SK-N-SH treated with all-trans-retinoic acid at 6 μM for 48 hours (cell line): ENCODE measurements at regions not wholly inside any gene's neighbourhood (a gene's known extent, or its start where the extent isn't known, plus 50 kb on each side); places are given as distances from the start of the nearest gene placed in this dataset.

ENCODE experiments used
- ATAC-seq: fragments of 200-7000 bp; cut with Tn5 transposase; 3 replicates; pipeline ENCODE4 v1.9.1; 2020; ENCODE audit warnings: mild to moderate bottlenecking, moderate library complexity
- ARNTL ChIP-seq: fragments of 450-650 bp; formaldehyde crosslinking; IDR thresholded peaks from 2 replicates; pipeline ENCODE4 v1.5.0; 2020; ENCODE audit warnings: low read depth, mild to moderate bottlenecking, moderate library complexity, borderline replicate concordance
- BACH2 ChIP-seq: fragments of 250-450 bp; sonication (Bioruptor Pico); IDR thresholded peaks from 2 replicates; pipeline ENCODE4 v1.9.0; 2021; ENCODE audit warnings: mild to moderate bottlenecking, borderline replicate concordance
- ESRRG ChIP-seq: fragments of 250-450 bp; sonication (Bioruptor Pico); IDR thresholded peaks from 2 replicates; pipeline ENCODE4 v1.6.1; 2021; ENCODE audit warnings: mild to moderate bottlenecking
- GLIS3 ChIP-seq: fragments of 250-450 bp; sonication (Bioruptor Pico); IDR thresholded peaks from 2 replicates; pipeline ENCODE4 v1.5.0; 2020; ENCODE audit warnings: mild to moderate bottlenecking, moderate library complexity
- ISL1 ChIP-seq: fragments of 250-450 bp; sonication (Bioruptor Pico); IDR thresholded peaks from 2 replicates; pipeline ENCODE4 v2.1.2; 2022; ENCODE audit warnings: mild to moderate bottlenecking, moderate library complexity
- OSR1 ChIP-seq: fragments of 250-450 bp; sonication (Bioruptor Pico); IDR thresholded peaks from 2 replicates; pipeline ENCODE4 v1.8.0; 2022; ENCODE audit warnings: moderate library complexity, mild to moderate bottlenecking, inconsistent platforms
- PATZ1 ChIP-seq: fragments of 250-450 bp; sonication (Bioruptor Pico); IDR thresholded peaks from 2 replicates; pipeline ENCODE4 v1.8.0; 2020; ENCODE audit warnings: mild to moderate bottlenecking, moderate library complexity, borderline replicate concordance
- POU6F1 ChIP-seq: fragments of 250-450 bp; sonication (Bioruptor Pico); IDR thresholded peaks from 2 replicates; pipeline ENCODE4 v1.8.0; 2021; ENCODE audit warnings: low read depth, mild to moderate bottlenecking, moderate library complexity, borderline replicate concordance
- PPARA ChIP-seq: fragments of 250-450 bp; sonication (Bioruptor Pico); IDR thresholded peaks from 2 replicates; pipeline ENCODE4 v1.5.0; 2020; ENCODE audit warnings: mild to moderate bottlenecking, borderline replicate concordance
- RARB ChIP-seq: fragments of 250-450 bp; sonication (Bioruptor Pico); IDR thresholded peaks from 2 replicates; pipeline ENCODE4 v1.8.0; 2021; ENCODE audit warnings: mild to moderate bottlenecking, moderate library complexity
- SNAI2 ChIP-seq: fragments of 250-450 bp; sonication (Bioruptor Pico); IDR thresholded peaks from 2 replicates; pipeline ENCODE4 v1.5.0; 2020; ENCODE audit warnings: mild to moderate bottlenecking, moderate library complexity
- TOX ChIP-seq: fragments of 250-450 bp; sonication (Bioruptor Pico); IDR thresholded peaks from 2 replicates; pipeline ENCODE4 v1.8.0; 2021; ENCODE audit warnings: mild to moderate bottlenecking, moderate library complexity, borderline replicate concordance
- TSHZ2 ChIP-seq: fragments of 250-450 bp; sonication (Bioruptor Pico); IDR thresholded peaks from 2 replicates; pipeline ENCODE4 v1.5.0; 2020; ENCODE audit warnings: mild to moderate bottlenecking, moderate library complexity
- ZC3H10 ChIP-seq: fragments of 250-450 bp; sonication (Bioruptor Pico); IDR thresholded peaks from 2 replicates; pipeline ENCODE4 v1.5.1; 2021; ENCODE audit warnings: mild to moderate bottlenecking, moderate library complexity
- ZFP30 ChIP-seq: fragments of 450-650 bp; formaldehyde crosslinking; IDR thresholded peaks from 2 replicates; pipeline ENCODE4 v1.5.0; 2022; ENCODE audit warnings: mild to moderate bottlenecking, moderate library complexity
- ZNF565 ChIP-seq: fragments of 450-650 bp; formaldehyde crosslinking; conservative IDR thresholded peaks from 2 replicates; pipeline ENCODE4 v1.5.0; 2020; ENCODE audit warnings: low read depth, mild to moderate bottlenecking, moderate library complexity
- ZNF70 ChIP-seq: fragments of 450-650 bp; formaldehyde crosslinking; IDR thresholded peaks from 2 replicates; pipeline ENCODE4 v1.5.0; 2020; ENCODE audit warnings: mild to moderate bottlenecking, moderate library complexity
- ZNF8 ChIP-seq: fragments of 450-650 bp; formaldehyde crosslinking; IDR thresholded peaks from 2 replicates; pipeline ENCODE4 v1.5.0; 2020; ENCODE audit warnings: mild to moderate bottlenecking, moderate library complexity
- TF ChIP-seq, protein P1 (sequence below): fragments of 250-450 bp; sonication (Bioruptor Pico); IDR thresholded peaks from 2 replicates; pipeline ENCODE4 v1.5.1; 2020; ENCODE audit warnings: low read depth, mild to moderate bottlenecking, moderate library complexity
- TF ChIP-seq, protein P2 (sequence below): fragments of 250-450 bp; sonication (Bioruptor Pico); IDR thresholded peaks from 2 replicates; pipeline ENCODE4 v1.5.1; 2021; ENCODE audit warnings: mild to moderate bottlenecking, moderate library complexity

- no peak for ATAC-seq
- TF ChIP-seq ZC3H10 (no peak), GLIS3 (no peak)
- TF ChIP-seq, protein P1, sequence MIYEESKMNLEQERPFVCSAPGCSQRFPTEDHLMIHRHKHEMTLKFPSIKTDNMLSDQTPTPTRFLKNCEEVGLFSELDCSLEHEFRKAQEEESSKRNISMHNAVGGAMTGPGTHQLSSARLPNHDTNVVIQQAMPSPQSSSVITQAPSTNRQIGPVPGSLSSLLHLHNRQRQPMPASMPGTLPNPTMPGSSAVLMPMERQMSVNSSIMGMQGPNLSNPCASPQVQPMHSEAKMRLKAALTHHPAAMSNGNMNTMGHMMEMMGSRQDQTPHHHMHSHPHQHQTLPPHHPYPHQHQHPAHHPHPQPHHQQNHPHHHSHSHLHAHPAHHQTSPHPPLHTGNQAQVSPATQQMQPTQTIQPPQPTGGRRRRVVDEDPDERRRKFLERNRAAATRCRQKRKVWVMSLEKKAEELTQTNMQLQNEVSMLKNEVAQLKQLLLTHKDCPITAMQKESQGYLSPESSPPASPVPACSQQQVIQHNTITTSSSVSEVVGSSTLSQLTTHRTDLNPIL (CRISPR knock-in tag), result no peak
Observed at GRCh38 chr5:87936667-87937066, 332.0 kb downstream of the TMEM161B start.

- ATAC-seq, result no peak
- TF ChIP-seq GLIS3, result no peak
- TF ChIP-seq TOX (CRISPR knock-in tag), result no peak
- TF ChIP-seq POU6F1, result no peak
- no peak for TF ChIP-seq ZNF70 (CRISPR knock-in tag)
- TF ChIP-seq ZFP30 (CRISPR knock-in tag), result no peak
Observed at GRCh38 chr5:87924436-87924835, 344.2 kb downstream of the TMEM161B start.

DNA sequence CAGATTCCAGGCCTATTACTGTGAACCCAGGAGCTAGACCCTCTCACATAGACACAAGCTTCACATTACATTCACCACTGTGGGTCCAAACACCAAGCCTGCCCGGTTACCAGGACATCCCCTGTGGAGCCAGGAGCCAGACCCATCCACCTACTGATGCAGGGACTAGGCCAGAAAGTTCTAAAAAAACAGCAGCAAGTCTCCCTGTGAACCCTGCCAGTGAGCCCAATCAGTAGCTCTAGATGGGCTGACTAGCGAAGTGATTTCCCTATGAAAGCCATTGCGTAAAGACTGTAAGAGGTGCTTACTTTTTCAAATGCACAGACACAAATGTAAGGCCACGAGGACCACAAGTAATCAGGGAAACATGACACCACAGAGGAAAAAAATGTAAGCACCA lies 352.3 kb downstream of the TMEM161B start:
- no peak for ATAC-seq
- TF ChIP-seq OSR1 (CRISPR knock-in tag) (no peak), ESRRG (no peak), TOX (CRISPR knock-in tag) (no peak), RARB (no peak), ZC3H10 (no peak)
- TF ChIP-seq, all 23 proteins: peak for 0

GRCh38 chr5:87912419-87912818 lies 356.2 kb downstream of the TMEM161B start:
- TF ChIP-seq, protein P2, sequence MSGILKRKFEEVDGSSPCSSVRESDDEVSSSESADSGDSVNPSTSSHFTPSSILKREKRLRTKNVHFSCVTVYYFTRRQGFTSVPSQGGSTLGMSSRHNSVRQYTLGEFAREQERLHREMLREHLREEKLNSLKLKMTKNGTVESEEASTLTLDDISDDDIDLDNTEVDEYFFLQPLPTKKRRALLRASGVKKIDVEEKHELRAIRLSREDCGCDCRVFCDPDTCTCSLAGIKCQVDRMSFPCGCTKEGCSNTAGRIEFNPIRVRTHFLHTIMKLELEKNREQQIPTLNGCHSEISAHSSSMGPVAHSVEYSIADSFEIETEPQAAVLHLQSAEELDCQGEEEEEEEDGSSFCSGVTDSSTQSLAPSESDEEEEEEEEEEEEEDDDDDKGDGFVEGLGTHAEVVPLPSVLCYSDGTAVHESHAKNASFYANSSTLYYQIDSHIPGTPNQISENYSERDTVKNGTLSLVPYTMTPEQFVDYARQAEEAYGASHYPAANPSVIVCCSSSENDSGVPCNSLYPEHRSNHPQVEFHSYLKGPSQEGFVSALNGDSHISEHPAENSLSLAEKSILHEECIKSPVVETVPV (CRISPR knock-in tag), result no peak
- TF ChIP-seq ZC3H10, result no peak
- TF ChIP-seq PPARA (CRISPR knock-in tag), result no peak
- no peak for TF ChIP-seq OSR1 (CRISPR knock-in tag)
- TF ChIP-seq, protein P1 (CRISPR knock-in tag), result no peak
- no peak for TF ChIP-seq ZNF8
- TF ChIP-seq TOX (CRISPR knock-in tag), result no peak
- no peak for TF ChIP-seq PATZ1
- TF ChIP-seq ZNF565 (CRISPR knock-in tag), result no peak
- TF ChIP-seq, all 23 proteins: peak for 0
- no peak for ATAC-seq

GRCh38 chr5:87909382-87909781 lies 359.3 kb downstream of the TMEM161B start:
- no peak for ATAC-seq

More at GRCh38 chr5:87909382-87909781, 359.3 kb downstream of the TMEM161B start:
- TF ChIP-seq ZNF8 (no peak), BACH2 (no peak), ARNTL (CRISPR knock-in tag) (no peak), SNAI2 (no peak), ISL1 (CRISPR knock-in tag) (no peak), ZFP30 (CRISPR knock-in tag) (no peak), TSHZ2 (CRISPR knock-in tag) (no peak), ZNF565 (CRISPR knock-in tag) (no peak), ZNF70 (CRISPR knock-in tag) (no peak), PPARA (CRISPR knock-in tag) (no peak), RARB (no peak), ESRRG (no peak), PATZ1 (no peak)
- TF ChIP-seq, protein P2 (CRISPR knock-in tag), result no peak
